GM12878 (cell line): ENCODE measurements at regions not wholly inside any gene's neighbourhood (a gene's known extent, or its start where the extent isn't known, plus 50 kb on each side); places are given as distances from the start of the nearest gene placed in this dataset.

Source experiments
- ATAC-seq: fragments of 200-7000 bp; cut with Tn5 transposase; 3 replicates; pipeline ENCODE4 v1.9.1; 2020; ENCODE audit warnings: mild to moderate bottlenecking, moderate library complexity
- BruUV-seq: library from RNA; stranded (reverse); fragments of 400-500 nt; replicated peaks from 2 replicates; lab custom pipeline; 2021; lab: Mats Ljungman, UMichigan
- CTCF ChIA-PET: fragments of 300-600 bp; sonication (Branson Sonifier 250); formaldehyde crosslinking; extraction: SDS; loops from one replicate; lab custom pipeline; 2021; ENCODE audit warnings: inconsistent platforms; lab: Yijun Ruan, JAX
- POLR2A ChIA-PET: fragments of 350-600 bp; formaldehyde crosslinking; extraction: SDS; loops from one replicate; lab custom pipeline; 2021; ENCODE audit warnings: inconsistent platforms; lab: Charles Lee
- RAD21 ChIA-PET: fragments of 300-600 bp; sonication (Branson Sonifier 250); formaldehyde crosslinking; loops from one replicate; lab custom pipeline; 2023; ENCODE audit warnings: antibody characterized with exemption; ENCODE audit not compliant: unreplicated experiment; lab: Charles Lee
- SMC1A ChIA-PET: fragments of 300-600 bp; sonication (Branson Sonifier 250); formaldehyde crosslinking; loops from one replicate; lab custom pipeline; 2023; ENCODE audit not compliant: unreplicated experiment, uncharacterized antibody; lab: Charles Lee
- DNase-seq: peaks from one replicate; pipeline ENCODE4 v3.0.0-alpha.2; 2011; ENCODE audit warnings: low read depth, low spot score
- FAIRE-seq: peaks from 3 replicates; lab custom pipeline; 2011; peaks lifted over from hg19 to GRCh38; lab: Jason Lieb, UNC
- H2AFZ ChIP-seq: 2 replicates; pipeline ENCODE4 v1.6.0; 2011; ENCODE audit warnings: low read depth, low read length, control low read depth; ENCODE audit not compliant: control insufficient read depth
- H3K27ac ChIP-seq: 2 replicates; pipeline ENCODE4 v1.5.1; 2011; ENCODE audit warnings: control low read depth; ENCODE audit not compliant: control insufficient read depth, insufficient read depth
- H3K27me3 ChIP-seq, 2 experiments: replicated peaks in 1 of 2; 2 replicates each; pipeline versions ENCODE4 v1.6.0 to v1.6.1; 2011; ENCODE audit warnings: low read length in 1 of 2; ENCODE audit not compliant: control insufficient read depth in 2 of 2, insufficient read depth in 2 of 2
- H3K36me3 ChIP-seq, 2 experiments: 2 replicates each; pipeline ENCODE4 v1.5.1; 2011; ENCODE audit warnings: low read length in 1 of 2; ENCODE audit not compliant: control insufficient read depth in 2 of 2, insufficient read depth in 2 of 2
- H3K4me1 ChIP-seq: 2 replicates; pipeline ENCODE4 v1.6.1; 2011; ENCODE audit warnings: mild to moderate bottlenecking, low read length, moderate library complexity, mixed read lengths; ENCODE audit not compliant: control insufficient read depth, insufficient read depth
- H3K4me2 ChIP-seq: 2 replicates; pipeline ENCODE4 v1.6.0; 2011; ENCODE audit warnings: control low read depth; ENCODE audit not compliant: control insufficient read depth, insufficient read depth
- H3K4me3 ChIP-seq: fragments of 200-600 bp; sonication (generic); 2 replicates; pipeline ENCODE4 v1.5.1; 2016
- H3K79me2 ChIP-seq: 2 replicates; pipeline ENCODE4 v1.6.0; 2011; ENCODE audit warnings: low read length; ENCODE audit not compliant: control insufficient read depth, insufficient read depth
- H3K9ac ChIP-seq: 2 replicates; pipeline ENCODE4 v1.8.0; 2011; ENCODE audit warnings: low read length, control low read depth, mixed read lengths; ENCODE audit not compliant: control insufficient read depth, insufficient read depth
- H3K9me3 ChIP-seq: replicated peaks from 3 replicates; pipeline ENCODE4 v1.5.1; 2011; ENCODE audit warnings: mild to moderate bottlenecking, low read length; ENCODE audit not compliant: control insufficient read depth, insufficient read depth
- H4K20me1 ChIP-seq: 2 replicates; pipeline ENCODE4 v1.6.0; 2011; ENCODE audit not compliant: control insufficient read depth, insufficient read depth
- BHLHE40 ChIP-seq, 2 experiments: fragments of 450-650 bp in 1 of 2; IDR thresholded peaks; 2 replicates each; pipeline ENCODE4 v1.6.1; 2011 to 2017; ENCODE audit warnings: low read depth in 2 of 2, borderline replicate concordance in 1 of 2, improper control_type of control experiment in 1 of 2, low read length in 1 of 2, mild to moderate bottlenecking in 1 of 2
- CEBPB ChIP-seq, 2 experiments: fragments of 150-350 bp in 1 of 2; IDR thresholded peaks; 2 replicates each; pipeline ENCODE4 v1.6.1; 2012 to 2014; ENCODE audit warnings: low read depth in 2 of 2, low read length in 2 of 2, borderline replicate concordance in 1 of 2, inconsistent platforms in 1 of 2
- EED ChIP-seq: sonication (generic); IDR thresholded peaks from 2 replicates; pipeline ENCODE4 v1.6.1; 2016; ENCODE audit warnings: antibody characterized with exemption, low read depth
- EGR1 ChIP-seq, 2 experiments: IDR thresholded peaks; 1 replicate in 1 of 2; 2 replicates in 1 of 2; pipeline ENCODE4 v1.6.1; 2011 to 2012; ENCODE audit warnings: low read depth in 2 of 2, low read length in 2 of 2, borderline replicate concordance in 1 of 2, mild to moderate bottlenecking in 1 of 2, moderate library complexity in 1 of 2
- KAT2A ChIP-seq: conservative IDR thresholded peaks from 2 replicates; pipeline ENCODE4 v1.6.1; 2011; ENCODE audit warnings: low read depth, low read length; ENCODE audit not compliant: control insufficient read depth
- MEF2A ChIP-seq: IDR thresholded peaks from 2 replicates; pipeline ENCODE4 v1.6.1; 2011; ENCODE audit warnings: low read depth, mild to moderate bottlenecking, low read length, moderate library complexity; ENCODE audit not compliant: insufficient read depth
- NR2C2 ChIP-seq: IDR thresholded peaks from 2 replicates; pipeline ENCODE4 v1.6.1; 2011; ENCODE audit warnings: borderline replicate concordance, low read depth; ENCODE audit not compliant: control insufficient read depth, insufficient read length
- RAD51 ChIP-seq: fragments of 450-650 bp; IDR thresholded peaks from 2 replicates; pipeline ENCODE4 v1.6.1; 2016; ENCODE audit warnings: moderate library complexity, mild to moderate bottlenecking, inconsistent platforms
- TCF12 ChIP-seq: IDR thresholded peaks from 2 replicates; pipeline ENCODE4 v1.6.1; 2011; ENCODE audit warnings: low read depth, mild to moderate bottlenecking, low read length
- TCF7 ChIP-seq: IDR thresholded peaks from 2 replicates; pipeline ENCODE4 v1.6.1; 2014; ENCODE audit warnings: antibody characterized with exemption, borderline replicate concordance
- YY1 ChIP-seq: IDR thresholded peaks from 2 replicates; pipeline ENCODE4 v1.6.1; 2011; ENCODE audit warnings: low read depth, mild to moderate bottlenecking, low read length
- ZBED1 ChIP-seq: IDR thresholded peaks from 2 replicates; pipeline ENCODE4 v1.6.1; 2016; ENCODE audit warnings: borderline replicate concordance
- ZNF217 ChIP-seq: fragments of 450-650 bp; IDR thresholded peaks from 2 replicates; pipeline ENCODE4 v1.6.1; 2017; ENCODE audit warnings: antibody characterized with exemption, mild to moderate bottlenecking
- ZSCAN29 ChIP-seq: fragments of 450-650 bp; IDR thresholded peaks from 2 replicates; pipeline ENCODE4 v1.6.1; 2017; ENCODE audit warnings: mild to moderate bottlenecking, moderate library complexity
- WGBS: methylation state at CpG from one replicate; pipeline ENCODE4 v1.1.6; 2016; ENCODE audit warnings: low lambda C conversion rate; ENCODE audit not compliant: insufficient replicate concordance, insufficient coverage; ENCODE audit errors: missing lambda C conversion rate; 5-methylcytosine and 5-hydroxymethylcytosine counted together
- in situ Hi-C: fragments of 300-500 bp; cut with MboI; formaldehyde crosslinking; loops from 9 replicates; pipeline ENCODE4 v1.14.3; 2018; ENCODE audit warnings: mixed read lengths
- intact Hi-C: fragments of 100-400 bp; cut with micrococcal nuclease; formaldehyde crosslinking; loops from one replicate; pipeline ENCODE4 v1.14.2; 2022; ENCODE audit not compliant: unreplicated experiment
- TF ChIP-seq, protein P1 (sequence below): fragments of 450-650 bp; IDR thresholded peaks from 2 replicates; pipeline ENCODE4 v1.6.1; 2016; ENCODE audit warnings: mild to moderate bottlenecking
- TF ChIP-seq, protein P2 (sequence below): fragments of 450-650 bp; IDR thresholded peaks from 2 replicates; pipeline ENCODE4 v1.6.1; 2018; ENCODE audit warnings: mild to moderate bottlenecking, low read depth, moderate library complexity; ENCODE audit not compliant: partially characterized antibody
- TF ChIP-seq, protein P3 (sequence below): IDR thresholded peaks from 2 replicates; pipeline ENCODE4 v1.6.1; 2011; ENCODE audit warnings: borderline replicate concordance, low read depth, mild to moderate bottlenecking, moderate library complexity, mixed read lengths, low read length; ENCODE audit not compliant: insufficient read depth; ENCODE audit errors: extremely low read length
- TF ChIP-seq, protein P4 (sequence below): IDR thresholded peaks from 2 replicates; pipeline ENCODE4 v1.6.1; 2012; ENCODE audit warnings: low read depth, low read length, improper control_type of control experiment

DNA sequence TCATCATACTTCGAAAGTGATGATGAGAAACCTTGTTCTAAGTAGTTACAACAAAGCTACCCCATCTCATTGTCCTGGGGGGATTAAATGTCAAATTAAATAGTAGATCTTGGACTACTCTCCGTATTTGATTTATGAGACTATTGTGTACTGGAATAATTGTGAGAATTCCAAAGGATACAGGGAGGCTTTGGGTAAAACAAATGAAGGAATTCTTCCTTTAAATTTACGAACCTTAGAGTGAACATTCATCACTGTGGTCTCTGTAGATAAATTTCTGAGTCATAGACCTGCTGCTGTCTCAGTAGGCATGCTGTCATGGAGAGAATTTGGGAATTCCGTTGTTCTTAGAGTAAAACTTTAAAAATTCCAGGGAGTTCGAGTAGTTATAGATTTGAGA, 836.2 kb downstream of the DNAH5 start (continued):
- TF ChIP-seq EGR1 (IDR thresholded peaks at IDR 0.05; ENCODE audit: borderline replicate concordance in 1 of 2, low read depth in 2 of 2, low read length in 2 of 2) (no peak), KAT2A (no peak), NR2C2 (no peak), RAD51 (no peak), TCF12 (no peak), YY1 (no peak), MEF2A (no peak), ZNF217 (no peak)
- TF ChIP-seq, protein P1, sequence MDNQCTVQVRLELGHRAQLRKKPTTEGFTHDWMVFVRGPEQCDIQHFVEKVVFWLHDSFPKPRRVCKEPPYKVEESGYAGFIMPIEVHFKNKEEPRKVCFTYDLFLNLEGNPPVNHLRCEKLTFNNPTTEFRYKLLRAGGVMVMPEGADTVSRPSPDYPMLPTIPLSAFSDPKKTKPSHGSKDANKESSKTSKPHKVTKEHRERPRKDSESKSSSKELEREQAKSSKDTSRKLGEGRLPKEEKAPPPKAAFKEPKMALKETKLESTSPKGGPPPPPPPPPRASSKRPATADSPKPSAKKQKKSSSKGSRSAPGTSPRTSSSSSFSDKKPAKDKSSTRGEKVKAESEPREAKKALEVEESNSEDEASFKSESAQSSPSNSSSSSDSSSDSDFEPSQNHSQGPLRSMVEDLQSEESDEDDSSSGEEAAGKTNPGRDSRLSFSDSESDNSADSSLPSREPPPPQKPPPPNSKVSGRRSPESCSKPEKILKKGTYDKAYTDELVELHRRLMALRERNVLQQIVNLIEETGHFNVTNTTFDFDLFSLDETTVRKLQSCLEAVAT, result no peak
- TF ChIP-seq, all 136 proteins: peak for 0

DNA sequence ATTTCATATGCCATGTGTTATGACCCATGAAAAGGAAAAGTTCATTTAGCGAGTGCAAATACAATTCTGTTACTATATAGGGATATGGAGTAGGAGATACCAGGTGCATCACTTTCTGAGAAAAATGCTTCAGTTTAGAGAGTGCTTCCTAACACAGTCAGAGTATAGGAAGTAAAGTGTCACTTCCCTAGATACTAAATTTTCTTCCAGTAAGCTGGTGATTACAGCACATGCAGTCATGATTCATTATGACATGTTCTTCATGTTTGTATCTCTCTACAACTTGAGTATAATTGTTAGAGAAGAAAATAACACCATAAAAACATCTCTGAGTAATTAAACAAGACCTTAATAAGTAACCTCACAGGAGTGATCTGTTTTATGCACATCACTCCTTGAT, 837.0 kb downstream of the DNAH5 start:
- Histone ChIP-seq H3K9ac (no peak overlapping the region), H2AFZ (no peak overlapping the region), H3K4me3 (no peak overlapping the region), H3K9me3 (no peaks in the 10 kb centered on the region), H3K27me3 (no peaks in the 10 kb centered on the region), H4K20me1 (no peaks in the 10 kb centered on the region), H3K36me3 (no peaks in the 10 kb centered on the region), H3K4me1 (no peaks in the 10 kb centered on the region), H3K79me2 (no peaks in the 10 kb centered on the region), H3K4me2 (no peak overlapping the region), H3K27ac (no peak overlapping the region)
- ChIA-PET POLR2A (no interaction called here), RAD21 (no interaction called here), SMC1A (no interaction called here), CTCF (no interaction called here)
- no TSS peak for BruUV-seq
- FAIRE-seq, result no peak
- WGBS, result 5% methylated on average over 1 of the region's 1 CpG
- no peak for DNase-seq
- intact Hi-C loops, result no loop called here
- in situ Hi-C loops, result no loop called here
- ATAC-seq, result no peak
- TF ChIP-seq, protein P2, sequence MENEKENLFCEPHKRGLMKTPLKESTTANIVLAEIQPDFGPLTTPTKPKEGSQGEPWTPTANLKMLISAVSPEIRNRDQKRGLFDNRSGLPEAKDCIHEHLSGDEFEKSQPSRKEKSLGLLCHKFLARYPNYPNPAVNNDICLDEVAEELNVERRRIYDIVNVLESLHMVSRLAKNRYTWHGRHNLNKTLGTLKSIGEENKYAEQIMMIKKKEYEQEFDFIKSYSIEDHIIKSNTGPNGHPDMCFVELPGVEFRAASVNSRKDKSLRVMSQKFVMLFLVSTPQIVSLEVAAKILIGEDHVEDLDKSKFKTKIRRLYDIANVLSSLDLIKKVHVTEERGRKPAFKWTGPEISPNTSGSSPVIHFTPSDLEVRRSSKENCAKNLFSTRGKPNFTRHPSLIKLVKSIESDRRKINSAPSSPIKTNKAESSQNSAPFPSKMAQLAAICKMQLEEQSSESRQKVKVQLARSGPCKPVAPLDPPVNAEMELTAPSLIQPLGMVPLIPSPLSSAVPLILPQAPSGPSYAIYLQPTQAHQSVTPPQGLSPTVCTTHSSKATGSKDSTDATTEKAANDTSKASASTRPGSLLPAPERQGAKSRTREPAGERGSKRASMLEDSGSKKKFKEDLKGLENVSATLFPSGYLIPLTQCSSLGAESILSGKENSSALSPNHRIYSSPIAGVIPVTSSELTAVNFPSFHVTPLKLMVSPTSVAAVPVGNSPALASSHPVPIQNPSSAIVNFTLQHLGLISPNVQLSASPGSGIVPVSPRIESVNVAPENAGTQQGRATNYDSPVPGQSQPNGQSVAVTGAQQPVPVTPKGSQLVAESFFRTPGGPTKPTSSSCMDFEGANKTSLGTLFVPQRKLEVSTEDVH, result no peak
- TF ChIP-seq, protein P3, sequence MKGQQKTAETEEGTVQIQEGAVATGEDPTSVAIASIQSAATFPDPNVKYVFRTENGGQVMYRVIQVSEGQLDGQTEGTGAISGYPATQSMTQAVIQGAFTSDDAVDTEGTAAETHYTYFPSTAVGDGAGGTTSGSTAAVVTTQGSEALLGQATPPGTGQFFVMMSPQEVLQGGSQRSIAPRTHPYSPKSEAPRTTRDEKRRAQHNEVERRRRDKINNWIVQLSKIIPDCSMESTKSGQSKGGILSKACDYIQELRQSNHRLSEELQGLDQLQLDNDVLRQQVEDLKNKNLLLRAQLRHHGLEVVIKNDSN, result no peak
- TF ChIP-seq CEBPB (IDR thresholded peaks at IDR 0.05; ENCODE audit: borderline replicate concordance in 1 of 2, low read depth in 2 of 2, low read length in 2 of 2) (no peak), ZBED1 (no peak), TCF7 (no peak), ZSCAN29 (no peak), EED (no peak), BHLHE40 (IDR thresholded peaks at IDR 0.05; ENCODE audit: borderline replicate concordance in 1 of 2, low read depth in 2 of 2, low read length in 1 of 2) (no peak)
- TF ChIP-seq, protein P4, sequence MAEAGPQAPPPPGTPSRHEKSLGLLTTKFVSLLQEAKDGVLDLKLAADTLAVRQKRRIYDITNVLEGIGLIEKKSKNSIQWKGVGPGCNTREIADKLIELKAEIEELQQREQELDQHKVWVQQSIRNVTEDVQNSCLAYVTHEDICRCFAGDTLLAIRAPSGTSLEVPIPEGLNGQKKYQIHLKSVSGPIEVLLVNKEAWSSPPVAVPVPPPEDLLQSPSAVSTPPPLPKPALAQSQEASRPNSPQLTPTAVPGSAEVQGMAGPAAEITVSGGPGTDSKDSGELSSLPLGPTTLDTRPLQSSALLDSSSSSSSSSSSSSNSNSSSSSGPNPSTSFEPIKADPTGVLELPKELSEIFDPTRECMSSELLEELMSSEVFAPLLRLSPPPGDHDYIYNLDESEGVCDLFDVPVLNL, result no peak
